HepG2 (cell line): ENCODE measurements at regions not wholly inside any gene's neighbourhood (a gene's known extent, or its start where the extent isn't known, plus 50 kb on each side); places are given as distances from the start of the nearest gene placed in this dataset.

Experiments used
- ATAC-seq: fragments of 200-7000 bp; cut with Tn5 transposase; 3 replicates; pipeline ENCODE4 v1.9.1; 2020; ENCODE audit warnings: mild to moderate bottlenecking, moderate library complexity
- BruUV-seq: library from RNA; stranded (reverse); fragments of 400-500 nt; replicated peaks from 2 replicates; lab custom pipeline; 2021; lab: Mats Ljungman, UMichigan
- CTCF ChIA-PET: fragments of 300-600 bp; formaldehyde crosslinking; extraction: SDS; loops from one replicate; lab custom pipeline; 2021; ENCODE audit warnings: low total read pairs, inconsistent platforms, low intra/inter-chr PET ratio; lab: Yijun Ruan, JAX
- POLR2A ChIA-PET: fragments of 350-600 bp; sonication (Branson Sonifier 250); formaldehyde crosslinking; loops from one replicate; lab custom pipeline; 2020; ENCODE audit warnings: antibody characterized with exemption, inconsistent platforms; lab: Yijun Ruan, JAX
- DNase-seq: peaks from one replicate; pipeline ENCODE4 v3.0.0-alpha.2; 2015; ENCODE audit warnings: low spot score
- FAIRE-seq: peaks from 3 replicates; lab custom pipeline; 2011; peaks lifted over from hg19 to GRCh38; lab: Jason Lieb, UNC
- H2AFZ ChIP-seq: one replicate; pipeline ENCODE4 v1.6.1; 2011; ENCODE audit warnings: low read length, inconsistent platforms
- H3K27ac ChIP-seq: fragments of 300-600 bp; 3 replicates; pipeline ENCODE4 v1.8.0; 2011; ENCODE audit warnings: mixed run types, mild to moderate bottlenecking, mixed read lengths, low read length, inconsistent platforms; ENCODE audit not compliant: insufficient read depth; ENCODE audit errors: extremely low read length
- H3K27me3 ChIP-seq, 2 experiments: fragments of 200-600 bp in 1 of 2; 2 replicates in 1 of 2; 3 replicates in 1 of 2; pipeline versions ENCODE4 v1.6.0 to v1.8.0; 2011; ENCODE audit warnings: low read length in 2 of 2, mild to moderate bottlenecking in 2 of 2, moderate library complexity in 2 of 2, inconsistent platforms in 1 of 2; ENCODE audit not compliant: insufficient read depth in 2 of 2, control insufficient read depth in 1 of 2
- H3K36me3 ChIP-seq, 2 experiments: fragments of 200-600 bp in 1 of 2; replicated peaks in 1 of 2; 2 replicates in 1 of 2; 3 replicates in 1 of 2; pipeline versions ENCODE4 v1.5.1 to v1.8.0; 2011; ENCODE audit warnings: low read length in 2 of 2, inconsistent platforms in 1 of 2; ENCODE audit not compliant: insufficient read depth in 2 of 2, control insufficient read depth in 1 of 2
- H3K4me1 ChIP-seq: 2 replicates; pipeline ENCODE4 v1.5.1; 2012; ENCODE audit warnings: low read length, inconsistent platforms; ENCODE audit not compliant: insufficient read depth
- H3K4me2 ChIP-seq: 2 replicates; pipeline ENCODE4 v1.6.0; 2011; ENCODE audit warnings: low read depth, low read length, inconsistent platforms
- H3K4me3 ChIP-seq, 3 experiments: fragments of 200-600 bp in 1 of 3; sonication (generic), shearing (Covaris generic) in 1 of 3; replicated peaks in 1 of 3; 2 replicates each; pipeline ENCODE4 v1.5.1; 2011 to 2016; ENCODE audit warnings: low read length in 3 of 3, inconsistent platforms in 2 of 3, low read depth in 2 of 3, mild to moderate bottlenecking in 2 of 3, control low read depth in 1 of 3, mixed read lengths in 1 of 3; ENCODE audit not compliant: insufficient read depth in 1 of 3
- H3K79me2 ChIP-seq: one replicate; pipeline ENCODE4 v1.6.1; 2011; ENCODE audit warnings: low read length, inconsistent platforms; ENCODE audit not compliant: insufficient read depth
- H3K9ac ChIP-seq: 2 replicates; pipeline ENCODE4 v1.6.0; 2011; ENCODE audit warnings: mild to moderate bottlenecking, low read depth, low read length, inconsistent platforms; ENCODE audit not compliant: insufficient read depth
- H3K9me3 ChIP-seq: 2 replicates; pipeline ENCODE4 v1.5.1; 2012; ENCODE audit warnings: mild to moderate bottlenecking, low read length
- H4K20me1 ChIP-seq: 2 replicates; pipeline ENCODE4 v1.6.0; 2011; ENCODE audit warnings: inconsistent platforms, mild to moderate bottlenecking, low read length, moderate library complexity; ENCODE audit not compliant: insufficient read depth
- AGO1 ChIP-seq: fragments of 200-400 bp; formaldehyde crosslinking; IDR thresholded peaks from 2 replicates; pipeline ENCODE4 v1.6.1; 2017; ENCODE audit warnings: mild to moderate bottlenecking, low read depth, low read length, moderate library complexity; ENCODE audit not compliant: poor library complexity, severe bottlenecking
- ELF1 ChIP-seq: sonication (generic); formaldehyde crosslinking; IDR thresholded peaks from 2 replicates; pipeline ENCODE4 v1.4.0; 2020; ENCODE audit warnings: missing genetic modification reagents
- FOXA3 ChIP-seq: IDR thresholded peaks from 2 replicates; pipeline ENCODE4 v1.6.1; 2016; ENCODE audit warnings: missing genetic modification reagents, missing compliant biosample characterization
- HMGA1 ChIP-seq: sonication (generic); formaldehyde crosslinking; conservative IDR thresholded peaks from 2 replicates; pipeline ENCODE4 v1.4.0; 2020; ENCODE audit warnings: missing genetic modification reagents
- LCORL ChIP-seq, 2 experiments: fragments of 450-650 bp in 1 of 2; sonication (generic) in 1 of 2; formaldehyde crosslinking in 1 of 2; IDR thresholded peaks; 2 replicates each; pipeline versions ENCODE4 v1.5.0 to v1.6.1; 2017 to 2020; ENCODE audit warnings: antibody characterized with exemption in 1 of 2, missing genetic modification reagents in 1 of 2
- MED13 ChIP-seq: sonication (generic); formaldehyde crosslinking; IDR thresholded peaks from 2 replicates; pipeline ENCODE4 v1.5.0; 2020; ENCODE audit warnings: missing genetic modification reagents
- MYC ChIP-seq: sonication (generic); formaldehyde crosslinking; IDR thresholded peaks from 2 replicates; pipeline ENCODE4 v1.9.0; 2021; ENCODE audit warnings: missing genetic modification reagents, borderline replicate concordance
- PAF1 ChIP-seq: IDR thresholded peaks from 2 replicates; pipeline ENCODE4 v1.6.1; 2016; ENCODE audit warnings: missing genetic modification reagents, missing compliant biosample characterization
- THAP11 ChIP-seq: IDR thresholded peaks from 2 replicates; pipeline ENCODE4 v1.6.1; 2016; ENCODE audit warnings: missing biosample characterization, missing genetic modification reagents
- THAP8 ChIP-seq: sonication (generic); formaldehyde crosslinking; IDR thresholded peaks from 2 replicates; pipeline ENCODE4 v1.5.1; 2020; ENCODE audit warnings: missing genetic modification reagents, mild to moderate bottlenecking, borderline replicate concordance
- ZNF18 ChIP-seq: sonication (generic); formaldehyde crosslinking; IDR thresholded peaks from 2 replicates; pipeline ENCODE4 v1.8.0; 2022; ENCODE audit warnings: mild to moderate bottlenecking, missing genetic modification reagents; ENCODE audit not compliant: insufficient replicate concordance
- ZNF30 ChIP-seq: sonication (generic); formaldehyde crosslinking; IDR thresholded peaks from 2 replicates; pipeline ENCODE4 v1.5.0; 2020; ENCODE audit warnings: mild to moderate bottlenecking, missing genetic modification reagents
- ZNF572 ChIP-seq: sonication (generic); formaldehyde crosslinking; IDR thresholded peaks from 2 replicates; pipeline ENCODE4 v1.5.1; 2020; ENCODE audit warnings: mild to moderate bottlenecking, missing genetic modification reagents
- WGBS: methylation state at CpG from one replicate; pipeline ENCODE4 v1.1.6; 2017; ENCODE audit warnings: low lambda C conversion rate; 5-methylcytosine and 5-hydroxymethylcytosine counted together
- in situ Hi-C: cut with HindIII; loops from 2 replicates; pipeline ENCODE4 v1.10.0; 2017; ENCODE audit warnings: low pct_unique_long_range_greater_than_20kb; ENCODE audit not compliant: extremely low pct_ligation_motif_present
- intact Hi-C: fragments of 100-400 bp; cut with micrococcal nuclease; formaldehyde crosslinking; loops from one replicate; pipeline ENCODE4 v1.10.0; 2022; ENCODE audit not compliant: unreplicated experiment

- no peaks in the 10 kb centered on the region for H3K9me3 ChIP-seq
- FAIRE-seq (no peak), ATAC-seq (no peak), DNase-seq (no peak)
- no peaks in the 10 kb centered on the region for H3K36me3 ChIP-seq
- POLR2A ChIA-PET = no interaction called here
- H4K20me1 ChIP-seq = no peaks in the 10 kb centered on the region
- in situ Hi-C loops = loop anchor here (10.0 kb wide), 1 partner anchor 46 kb away; no protein-coding TSS in a partner anchor
- no peak overlapping the region for H3K27ac ChIP-seq
- H3K79me2 ChIP-seq = no peaks in the 10 kb centered on the region
- no peaks in the 10 kb centered on the region; a peak in 1 of 5 replicates for H3K27me3 ChIP-seq
- H3K4me2 ChIP-seq = no peak overlapping the region
- H3K4me1 ChIP-seq = no peaks in the 10 kb centered on the region
- CTCF ChIA-PET = no interaction called here
- BruUV-seq = no TSS peak
- H3K9ac ChIP-seq = no peak overlapping the region
- intact Hi-C loops = no loop called here
- no peak overlapping the region for H2AFZ ChIP-seq
- WGBS = 0% methylated on average over 1 of the region's 1 CpG
- no peak for TF ChIP-seq AGO1
- no peak for TF ChIP-seq HMGA1 (CRISPR knock-in tag)
- no peak for TF ChIP-seq LCORL (IDR thresholded peaks at IDR 0.05)
- TF ChIP-seq LCORL (CRISPR knock-in tag; IDR thresholded peaks at IDR 0.05) = no peak
- no peak for TF ChIP-seq THAP11 (CRISPR knock-in tag)
- no peak for TF ChIP-seq MED13
- TF ChIP-seq THAP8 (CRISPR knock-in tag) = no peak
- TF ChIP-seq FOXA3 = no peak
- no peak for TF ChIP-seq ZNF572 (CRISPR knock-in tag)
- TF ChIP-seq MYC (CRISPR knock-in tag) = no peak
- TF ChIP-seq PAF1 (CRISPR knock-in tag) = no peak
- no peak for TF ChIP-seq ZNF18 (CRISPR knock-in tag)
- no peak for TF ChIP-seq ZNF30 (CRISPR knock-in tag)
- TF ChIP-seq ELF1 = no peak
- no peak overlapping the region for H3K4me3 ChIP-seq
Measured at GRCh38 chr5:113660706-113661250, 147.3 kb downstream of the YTHDC2 start.
